ENCODE measurements at regions not wholly inside any gene's neighbourhood (a gene's known extent, or its start where the extent isn't known, plus 50 kb on each side); places are given as distances from the start of the nearest gene placed in this dataset.

DNA sequence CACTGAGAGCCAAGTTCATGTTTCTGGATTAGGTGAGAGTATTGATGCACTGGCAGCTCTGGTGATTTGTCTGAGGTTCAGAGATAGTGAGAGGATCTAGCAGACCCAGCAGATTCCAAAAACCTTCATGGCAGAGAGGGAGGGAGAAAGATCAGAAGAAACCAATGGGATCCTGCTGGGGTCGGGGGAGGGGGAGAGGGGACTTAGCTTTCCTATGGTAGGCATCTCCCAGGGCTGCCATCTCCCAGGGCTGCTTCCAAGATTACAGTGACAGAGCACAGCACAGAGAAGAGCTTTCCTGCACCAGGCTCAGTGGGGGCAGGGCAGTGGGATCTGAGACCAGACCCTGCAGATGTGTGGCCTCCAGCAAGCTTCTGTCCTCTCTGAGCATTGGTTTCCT, 76.8 kb upstream of the GDF10 start:
- TF ChIP-seq, protein P1, sequence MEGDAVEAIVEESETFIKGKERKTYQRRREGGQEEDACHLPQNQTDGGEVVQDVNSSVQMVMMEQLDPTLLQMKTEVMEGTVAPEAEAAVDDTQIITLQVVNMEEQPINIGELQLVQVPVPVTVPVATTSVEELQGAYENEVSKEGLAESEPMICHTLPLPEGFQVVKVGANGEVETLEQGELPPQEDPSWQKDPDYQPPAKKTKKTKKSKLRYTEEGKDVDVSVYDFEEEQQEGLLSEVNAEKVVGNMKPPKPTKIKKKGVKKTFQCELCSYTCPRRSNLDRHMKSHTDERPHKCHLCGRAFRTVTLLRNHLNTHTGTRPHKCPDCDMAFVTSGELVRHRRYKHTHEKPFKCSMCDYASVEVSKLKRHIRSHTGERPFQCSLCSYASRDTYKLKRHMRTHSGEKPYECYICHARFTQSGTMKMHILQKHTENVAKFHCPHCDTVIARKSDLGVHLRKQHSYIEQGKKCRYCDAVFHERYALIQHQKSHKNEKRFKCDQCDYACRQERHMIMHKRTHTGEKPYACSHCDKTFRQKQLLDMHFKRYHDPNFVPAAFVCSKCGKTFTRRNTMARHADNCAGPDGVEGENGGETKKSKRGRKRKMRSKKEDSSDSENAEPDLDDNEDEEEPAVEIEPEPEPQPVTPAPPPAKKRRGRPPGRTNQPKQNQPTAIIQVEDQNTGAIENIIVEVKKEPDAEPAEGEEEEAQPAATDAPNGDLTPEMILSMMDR (IDR thresholded peaks at IDR 0.05; ENCODE audit: low read length) = no peak
- TF ChIP-seq EZH2 (optimal IDR thresholded peaks at IDR 0.05; ENCODE audit: low read depth, low read length) = no peak
- TF ChIP-seq EZH2phosphoT487 (IDR thresholded peaks at IDR 0.05; ENCODE audit: low read length) = no peak
